OCI-LY1 (cell line): ENCODE measurements at regions not wholly inside any gene's neighbourhood (a gene's known extent, or its start where the extent isn't known, plus 50 kb on each side); places are given as distances from the start of the nearest gene placed in this dataset.

Experiments
- H2AFZ ChIP-seq: fragments of 200-600 bp; sonication (generic), shearing (Covaris generic); 2 replicates; pipeline ENCODE4 v1.6.0; 2014; ENCODE audit warnings: antibody characterized with exemption, mild to moderate bottlenecking, low read length
- H3F3A ChIP-seq: fragments of 200-600 bp; sonication (generic), shearing (Covaris generic); 2 replicates; pipeline ENCODE4 v1.6.0; 2014; ENCODE audit warnings: mild to moderate bottlenecking, antibody characterized with exemption, low read length, moderate library complexity; ENCODE audit not compliant: insufficient read depth
- H3K27ac ChIP-seq: fragments of 200-600 bp; sonication (generic); 2 replicates; pipeline ENCODE4 v1.5.1; 2014; ENCODE audit warnings: low read length, mixed run types, mild to moderate bottlenecking, low read depth; ENCODE audit not compliant: poor library complexity, severe bottlenecking
- H3K27me3 ChIP-seq: fragments of 200-600 bp; sonication (generic); 2 replicates; pipeline ENCODE4 v1.6.0; 2014; ENCODE audit warnings: antibody characterized with exemption, mild to moderate bottlenecking, low read length, moderate library complexity; ENCODE audit not compliant: insufficient read depth
- H3K36me3 ChIP-seq: fragments of 200-600 bp; sonication (generic); 2 replicates; pipeline ENCODE4 v1.6.1; 2014; ENCODE audit warnings: mild to moderate bottlenecking, antibody characterized with exemption, low read length, moderate library complexity, mixed read lengths; ENCODE audit not compliant: insufficient read depth
- H3K4me1 ChIP-seq: fragments of 200-600 bp; sonication (generic); 2 replicates; pipeline ENCODE4 v1.5.1; 2014; ENCODE audit warnings: mild to moderate bottlenecking, low read length, moderate library complexity; ENCODE audit not compliant: insufficient read depth, severe bottlenecking
- H3K4me2 ChIP-seq: fragments of 200-600 bp; sonication (generic), shearing (Covaris generic); 2 replicates; pipeline ENCODE4 v1.6.1; 2014; ENCODE audit warnings: low read length
- H3K4me3 ChIP-seq: fragments of 200-600 bp; sonication (generic); 2 replicates; pipeline ENCODE4 v1.5.1; 2014; ENCODE audit warnings: low read length, low read depth, mild to moderate bottlenecking, mixed read lengths; ENCODE audit not compliant: poor library complexity, severe bottlenecking
- H3K79me2 ChIP-seq: fragments of 200-600 bp; shearing (Covaris generic); 2 replicates; pipeline ENCODE4 v1.6.1; 2016; ENCODE audit warnings: mixed run types, low read length, mixed read lengths; ENCODE audit not compliant: insufficient read depth
- H3K9ac ChIP-seq: fragments of 200-600 bp; sonication (generic), shearing (Covaris generic); 2 replicates; pipeline ENCODE4 v1.6.1; 2014; ENCODE audit warnings: mild to moderate bottlenecking, low read length, mixed read lengths
- H3K9me2 ChIP-seq: fragments of 200-600 bp; sonication (generic), shearing (Covaris generic); 2 replicates; pipeline ENCODE4 v1.6.1; 2014; ENCODE audit warnings: low read depth, mild to moderate bottlenecking, low read length, mixed read lengths
- H3K9me3 ChIP-seq: fragments of 200-600 bp; shearing (Covaris generic); 2 replicates; pipeline ENCODE4 v1.6.1; 2014; ENCODE audit warnings: low read length, mixed read lengths
- H4K20me1 ChIP-seq: fragments of 200-600 bp; sonication (generic), shearing (Covaris generic); 2 replicates; pipeline ENCODE4 v1.6.0; 2016; ENCODE audit warnings: mild to moderate bottlenecking, low read length; ENCODE audit not compliant: insufficient read depth
- EZH2 ChIP-seq: fragments of 200-600 bp; sonication (generic), shearing (Covaris generic); IDR thresholded peaks from 2 replicates; pipeline ENCODE4 v1.8.0; 2017; ENCODE audit warnings: borderline replicate concordance, mixed run types, mild to moderate bottlenecking, antibody characterized with exemption, low read length, moderate library complexity, mixed read lengths
- TF ChIP-seq, protein P1 (sequence below): fragments of 200-600 bp; sonication (generic), shearing (Covaris generic); IDR thresholded peaks from 2 replicates; pipeline ENCODE4 v1.5.1; 2017; ENCODE audit warnings: mild to moderate bottlenecking, antibody characterized with exemption, low read length, moderate library complexity, mixed read lengths

- TF ChIP-seq, protein P1, sequence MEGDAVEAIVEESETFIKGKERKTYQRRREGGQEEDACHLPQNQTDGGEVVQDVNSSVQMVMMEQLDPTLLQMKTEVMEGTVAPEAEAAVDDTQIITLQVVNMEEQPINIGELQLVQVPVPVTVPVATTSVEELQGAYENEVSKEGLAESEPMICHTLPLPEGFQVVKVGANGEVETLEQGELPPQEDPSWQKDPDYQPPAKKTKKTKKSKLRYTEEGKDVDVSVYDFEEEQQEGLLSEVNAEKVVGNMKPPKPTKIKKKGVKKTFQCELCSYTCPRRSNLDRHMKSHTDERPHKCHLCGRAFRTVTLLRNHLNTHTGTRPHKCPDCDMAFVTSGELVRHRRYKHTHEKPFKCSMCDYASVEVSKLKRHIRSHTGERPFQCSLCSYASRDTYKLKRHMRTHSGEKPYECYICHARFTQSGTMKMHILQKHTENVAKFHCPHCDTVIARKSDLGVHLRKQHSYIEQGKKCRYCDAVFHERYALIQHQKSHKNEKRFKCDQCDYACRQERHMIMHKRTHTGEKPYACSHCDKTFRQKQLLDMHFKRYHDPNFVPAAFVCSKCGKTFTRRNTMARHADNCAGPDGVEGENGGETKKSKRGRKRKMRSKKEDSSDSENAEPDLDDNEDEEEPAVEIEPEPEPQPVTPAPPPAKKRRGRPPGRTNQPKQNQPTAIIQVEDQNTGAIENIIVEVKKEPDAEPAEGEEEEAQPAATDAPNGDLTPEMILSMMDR = no peak
- TF ChIP-seq EZH2 = no peak
- H3K4me1 ChIP-seq = no peaks in the 10 kb centered on the region
- no peaks in the 10 kb centered on the region for H4K20me1 ChIP-seq
These were observed 54.8 kb upstream of the TFAP2D start for GRCh38 chr6:50658561-50658960.

GRCh38 chr6:50661636-50662035, 51.7 kb upstream of the TFAP2D start:
- no peaks in the 10 kb centered on the region for H3K27me3 ChIP-seq
- no peak overlapping the region for H2AFZ ChIP-seq
- no peak for TF ChIP-seq EZH2
- TF ChIP-seq, protein P1 = no peak
- H3K36me3 ChIP-seq = no peaks in the 10 kb centered on the region
- no peak overlapping the region for H3K27ac ChIP-seq
- no peaks in the 10 kb centered on the region for H3K9me2 ChIP-seq
- no peaks in the 10 kb centered on the region for H3F3A ChIP-seq
- H3K79me2 ChIP-seq = no peaks in the 10 kb centered on the region
- no peaks in the 10 kb centered on the region for H4K20me1 ChIP-seq
- H3K4me2 ChIP-seq = no peak overlapping the region
- no peak overlapping the region for H3K4me3 ChIP-seq
- H3K4me1 ChIP-seq = no peaks in the 10 kb centered on the region
- no peaks in the 10 kb centered on the region for H3K9me3 ChIP-seq
- no peak overlapping the region for H3K9ac ChIP-seq

More at GRCh38 chr6:50658561-50658960, 54.8 kb upstream of the TFAP2D start:
- no peak overlapping the region for H3K4me3 ChIP-seq
- no peaks in the 10 kb centered on the region for H3K79me2 ChIP-seq
- H3K36me3 ChIP-seq = no peaks in the 10 kb centered on the region
- no peaks in the 10 kb centered on the region for H3K9me2 ChIP-seq
- no peak overlapping the region for H2AFZ ChIP-seq
- no peak overlapping the region for H3K27ac ChIP-seq
- no peak overlapping the region for H3K9ac ChIP-seq
- no peak overlapping the region for H3K4me2 ChIP-seq
- H3K27me3 ChIP-seq = no peaks in the 10 kb centered on the region
- no peaks in the 10 kb centered on the region for H3K9me3 ChIP-seq
- no peaks in the 10 kb centered on the region for H3F3A ChIP-seq
